ENCODE measurements at regions not wholly inside any gene's neighbourhood (a gene's known extent, or its start where the extent isn't known, plus 50 kb on each side); places are given as distances from the start of the nearest gene placed in this dataset.

DNA sequence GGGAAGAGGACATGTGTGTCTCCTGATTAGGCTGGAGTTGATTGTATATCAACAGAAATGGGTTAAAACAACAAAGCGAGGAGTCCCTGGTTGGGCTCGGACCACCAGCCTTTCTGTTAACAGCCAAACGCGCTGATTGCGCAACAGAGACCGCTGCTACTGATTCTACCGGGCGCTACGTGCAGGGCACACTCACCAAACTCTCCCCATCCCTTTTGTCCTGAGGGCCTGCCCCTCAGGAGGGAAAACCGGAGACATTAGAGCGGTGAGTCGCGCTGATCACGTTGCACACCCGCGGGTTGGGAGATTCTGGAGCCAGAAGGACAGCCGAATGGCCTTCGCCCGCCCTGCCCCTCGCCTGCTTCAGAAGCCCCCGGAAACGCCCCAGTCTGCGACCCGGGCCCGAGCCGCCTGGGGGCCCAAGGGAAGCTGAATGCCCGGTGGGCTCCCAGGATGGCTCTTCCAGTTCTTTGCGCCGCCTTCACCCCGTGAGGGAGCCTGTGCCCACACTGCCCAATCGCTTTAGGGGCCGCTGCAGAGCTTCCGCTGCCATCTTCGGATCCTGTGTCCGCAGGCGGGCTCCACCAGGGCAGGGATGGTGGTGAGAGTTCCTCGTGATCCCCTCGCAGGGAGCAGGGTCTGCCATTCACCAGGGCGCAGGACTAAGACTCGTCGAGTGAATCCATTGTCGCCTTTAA, 165.4 kb upstream of the NBPF11 start:
- no peak for TF ChIP-seq CTCF (IDR thresholded peaks at IDR 0.05)
- TF ChIP-seq EP300 (IDR thresholded peaks at IDR 0.05), result no peak
